Keratinocyte (primary cell): ENCODE measurements at regions not wholly inside any gene's neighbourhood (a gene's known extent, or its start where the extent isn't known, plus 50 kb on each side); places are given as distances from the start of the nearest gene placed in this dataset.

Experiments
- EZH2 ChIP-seq: IDR thresholded peaks from one replicate; pipeline ENCODE4 v1.6.1; 2012; ENCODE audit warnings: inconsistent platforms, mild to moderate bottlenecking, low read length, moderate library complexity
- TF ChIP-seq, protein P1 (sequence below), 3 experiments: IDR thresholded peaks in 1 of 3; conservative IDR thresholded peaks in 1 of 3; optimal IDR thresholded peaks in 1 of 3; 2 replicates in 2 of 3; 3 replicates in 1 of 3; pipeline versions ENCODE3 to v1.5.1; 2011; ENCODE audit warnings: low read length in 3 of 3, mild to moderate bottlenecking in 3 of 3, moderate library complexity in 2 of 3, control low read depth in 1 of 3, inconsistent platforms in 1 of 3; ENCODE audit not compliant: insufficient read depth in 2 of 3; ENCODE audit errors: extremely low read depth in 1 of 3

DNA sequence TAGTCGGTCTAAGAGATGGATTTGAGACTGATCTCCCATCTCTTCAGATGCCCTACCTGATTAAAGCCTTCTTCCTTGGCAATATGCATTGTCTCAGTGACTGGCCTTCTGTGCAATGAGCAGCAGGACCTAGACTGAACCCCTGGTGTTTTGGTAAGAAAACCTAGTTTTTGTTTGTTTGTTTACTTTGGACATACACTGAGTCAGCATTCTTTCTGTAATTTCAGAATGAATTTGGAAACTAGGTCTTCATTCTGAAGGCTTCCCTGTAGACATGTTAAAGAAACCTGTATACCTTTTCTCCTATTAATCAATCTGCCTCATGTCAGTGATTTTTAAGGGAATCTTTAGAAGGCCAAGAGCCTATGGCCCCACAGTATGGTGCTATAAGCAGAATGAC, 597.5 kb upstream of the HTR2C start:
- TF ChIP-seq, protein P1, sequence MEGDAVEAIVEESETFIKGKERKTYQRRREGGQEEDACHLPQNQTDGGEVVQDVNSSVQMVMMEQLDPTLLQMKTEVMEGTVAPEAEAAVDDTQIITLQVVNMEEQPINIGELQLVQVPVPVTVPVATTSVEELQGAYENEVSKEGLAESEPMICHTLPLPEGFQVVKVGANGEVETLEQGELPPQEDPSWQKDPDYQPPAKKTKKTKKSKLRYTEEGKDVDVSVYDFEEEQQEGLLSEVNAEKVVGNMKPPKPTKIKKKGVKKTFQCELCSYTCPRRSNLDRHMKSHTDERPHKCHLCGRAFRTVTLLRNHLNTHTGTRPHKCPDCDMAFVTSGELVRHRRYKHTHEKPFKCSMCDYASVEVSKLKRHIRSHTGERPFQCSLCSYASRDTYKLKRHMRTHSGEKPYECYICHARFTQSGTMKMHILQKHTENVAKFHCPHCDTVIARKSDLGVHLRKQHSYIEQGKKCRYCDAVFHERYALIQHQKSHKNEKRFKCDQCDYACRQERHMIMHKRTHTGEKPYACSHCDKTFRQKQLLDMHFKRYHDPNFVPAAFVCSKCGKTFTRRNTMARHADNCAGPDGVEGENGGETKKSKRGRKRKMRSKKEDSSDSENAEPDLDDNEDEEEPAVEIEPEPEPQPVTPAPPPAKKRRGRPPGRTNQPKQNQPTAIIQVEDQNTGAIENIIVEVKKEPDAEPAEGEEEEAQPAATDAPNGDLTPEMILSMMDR (optimal IDR thresholded peaks at IDR 0.05 in 1 of 3, IDR thresholded peaks at IDR 0.05 in 1 of 3, conservative IDR thresholded peaks at IDR 0.05 in 1 of 3; ENCODE audit: extremely low read depth in 1 of 3, insufficient read depth in 2 of 3, low read length in 3 of 3): no peak
- no peak for TF ChIP-seq EZH2
